Thyroid gland (tissue), 4 donors: ENCODE measurements at regions not wholly inside any gene's neighbourhood (a gene's known extent, or its start where the extent isn't known, plus 50 kb on each side); places are given as distances from the start of the nearest gene placed in this dataset.

Source experiments
- POLR2A ChIP-seq, 2 donors: fragments of 450-650 bp; IDR thresholded peaks; one replicate each; pipeline ENCODE4 v1.6.1; 2017; ENCODE audit warnings: antibody characterized with exemption in 2 of 2, mild to moderate bottlenecking in 2 of 2, moderate library complexity in 1 of 2
- TF ChIP-seq, protein P1 (sequence below), 6 experiments: fragments of 200-600 bp in 3 of 6; fragments of 450-650 bp in 3 of 6; sonication (generic) in 3 of 6; IDR thresholded peaks; one replicate each; pipeline ENCODE4 v1.5.1; 2016 to 2019; ENCODE audit warnings: antibody characterized with exemption in 6 of 6, mild to moderate bottlenecking in 2 of 6, inconsistent platforms in 1 of 6, moderate library complexity in 1 of 6

GRCh38 chr15:57854531-57854930 lies 148.0 kb downstream of the POLR2M start:
- TF ChIP-seq, protein P1, sequence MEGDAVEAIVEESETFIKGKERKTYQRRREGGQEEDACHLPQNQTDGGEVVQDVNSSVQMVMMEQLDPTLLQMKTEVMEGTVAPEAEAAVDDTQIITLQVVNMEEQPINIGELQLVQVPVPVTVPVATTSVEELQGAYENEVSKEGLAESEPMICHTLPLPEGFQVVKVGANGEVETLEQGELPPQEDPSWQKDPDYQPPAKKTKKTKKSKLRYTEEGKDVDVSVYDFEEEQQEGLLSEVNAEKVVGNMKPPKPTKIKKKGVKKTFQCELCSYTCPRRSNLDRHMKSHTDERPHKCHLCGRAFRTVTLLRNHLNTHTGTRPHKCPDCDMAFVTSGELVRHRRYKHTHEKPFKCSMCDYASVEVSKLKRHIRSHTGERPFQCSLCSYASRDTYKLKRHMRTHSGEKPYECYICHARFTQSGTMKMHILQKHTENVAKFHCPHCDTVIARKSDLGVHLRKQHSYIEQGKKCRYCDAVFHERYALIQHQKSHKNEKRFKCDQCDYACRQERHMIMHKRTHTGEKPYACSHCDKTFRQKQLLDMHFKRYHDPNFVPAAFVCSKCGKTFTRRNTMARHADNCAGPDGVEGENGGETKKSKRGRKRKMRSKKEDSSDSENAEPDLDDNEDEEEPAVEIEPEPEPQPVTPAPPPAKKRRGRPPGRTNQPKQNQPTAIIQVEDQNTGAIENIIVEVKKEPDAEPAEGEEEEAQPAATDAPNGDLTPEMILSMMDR (IDR thresholded peaks at IDR 0.05), result no peak
- TF ChIP-seq POLR2A (IDR thresholded peaks at IDR 0.05), result no peak
